ENCODE measurements at regions not wholly inside any gene's neighbourhood (a gene's known extent, or its start where the extent isn't known, plus 50 kb on each side); places are given as distances from the start of the nearest gene placed in this dataset.
A peak's percentile ranks its signal among the peaks of the same experiment; 100 is the strongest.

DNA sequence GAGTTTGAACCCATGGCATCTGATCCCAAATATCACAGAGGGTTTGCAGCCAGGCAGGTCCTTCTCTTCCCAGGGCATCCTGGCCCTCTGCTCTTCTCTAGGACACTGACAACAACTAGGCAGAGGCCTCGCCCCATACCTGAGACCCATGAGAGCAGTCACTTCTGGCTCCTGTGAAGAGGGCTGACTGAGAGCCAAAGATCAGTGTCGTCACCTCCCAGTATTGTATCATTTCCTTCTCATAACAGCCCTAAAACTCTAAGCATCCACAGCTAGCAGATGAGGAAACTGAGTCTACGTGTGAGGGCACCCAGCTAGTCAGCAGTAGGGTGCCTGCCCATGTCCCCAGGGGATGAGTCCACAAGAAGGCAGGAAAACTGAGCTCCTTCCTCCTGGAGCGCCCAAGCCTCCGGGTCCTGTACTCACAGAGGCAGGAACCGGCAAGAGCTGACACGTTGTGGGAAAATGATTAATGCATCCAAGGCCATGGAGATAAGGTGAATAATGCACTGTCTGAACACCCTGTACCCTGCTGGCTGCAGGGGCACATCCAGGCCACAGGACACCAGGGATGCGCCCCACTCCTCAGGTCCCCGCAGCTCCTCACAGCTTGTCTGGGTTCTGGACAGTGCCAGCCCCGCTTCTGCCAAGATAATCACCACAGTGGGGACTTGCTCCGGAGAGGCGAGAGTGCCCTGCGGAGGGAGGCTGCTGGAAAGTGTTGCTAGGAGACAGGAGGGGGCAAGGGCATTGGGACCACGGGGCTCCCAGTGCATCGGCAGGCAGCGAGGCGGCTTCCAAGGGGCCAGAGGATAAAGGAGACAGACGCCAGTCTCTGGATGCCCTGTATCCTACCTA, 340.0 kb downstream of the NPHP4 start:
- no peak for DNase-seq

DNA sequence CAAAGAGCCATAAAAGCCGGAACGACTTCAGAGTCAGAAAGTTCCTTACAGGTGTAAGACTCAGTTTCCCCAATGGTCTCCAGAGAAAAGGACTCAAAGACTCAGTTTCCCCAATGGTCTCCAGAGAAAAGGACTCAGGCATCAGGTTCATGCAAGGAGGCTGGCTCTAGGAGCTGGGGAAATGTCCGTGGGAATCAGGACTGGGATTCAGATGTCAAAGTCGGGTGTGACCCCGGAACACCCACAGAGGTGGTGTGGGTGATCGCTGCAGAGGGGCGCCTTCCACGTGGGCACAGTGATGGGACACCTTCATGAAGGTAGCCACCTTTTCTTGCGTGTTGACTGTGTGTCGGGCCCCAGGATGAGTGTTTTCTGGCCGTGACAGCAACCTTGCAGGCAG, 340.8 kb downstream of the NPHP4 start:
- DNase-seq: no peak

DNA sequence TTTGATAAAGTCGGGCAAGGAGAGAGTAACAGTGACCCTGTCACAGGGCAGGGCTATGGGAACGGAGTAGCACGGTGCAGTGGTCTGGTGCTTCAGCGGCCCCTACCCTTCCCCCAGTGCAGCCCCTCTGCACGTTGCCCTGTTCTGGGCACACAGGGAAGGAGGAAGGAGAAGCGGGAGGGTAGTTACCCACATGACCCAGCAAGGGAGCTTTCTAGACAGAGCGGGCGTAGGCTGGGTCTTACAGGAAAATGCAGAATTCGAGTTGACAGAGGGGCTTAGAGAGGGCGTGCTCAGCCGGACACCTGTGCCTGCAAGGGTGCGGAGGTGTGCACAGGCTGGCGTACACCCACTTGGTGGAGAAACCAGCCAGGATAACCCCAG, 341.2 kb downstream of the NPHP4 start:
- no peak for DNase-seq

DNA sequence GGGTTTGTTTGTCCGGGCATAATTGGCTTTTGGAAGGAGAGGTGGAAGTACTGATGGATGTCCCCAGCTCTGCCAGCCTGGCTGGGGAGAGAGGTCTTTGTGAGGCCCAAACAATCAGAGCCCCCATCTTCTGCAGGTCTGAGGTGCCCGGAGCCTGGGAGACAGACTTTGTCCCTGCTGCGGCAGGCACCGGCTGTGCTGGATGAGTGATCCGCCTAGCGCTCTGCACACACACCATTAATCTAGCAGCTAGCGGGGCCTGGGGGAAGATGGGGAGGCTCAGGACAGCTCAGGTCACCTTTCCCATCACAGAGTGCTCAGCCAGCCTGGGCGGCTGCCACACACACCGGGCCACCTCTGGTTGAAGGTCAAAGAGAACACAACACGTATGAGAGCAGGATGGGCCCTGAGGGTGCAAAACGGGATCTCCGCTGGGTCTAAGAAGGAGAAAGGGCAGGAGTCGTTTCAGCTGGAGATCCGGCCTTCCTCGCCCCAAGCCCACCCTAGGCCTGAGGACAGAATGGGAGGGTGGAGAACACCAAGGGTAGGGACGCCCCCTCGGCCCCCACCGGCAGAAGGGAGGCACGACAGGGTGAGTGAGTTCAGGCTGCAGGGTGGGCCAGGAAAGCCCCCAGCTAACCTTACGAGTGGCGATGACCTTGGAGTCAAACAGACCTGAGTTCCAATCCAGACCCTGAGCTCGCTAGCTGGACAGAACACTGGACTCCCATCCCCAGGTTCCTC, 341.8 kb downstream of the NPHP4 start:
- DNase-seq: no peak

DNA sequence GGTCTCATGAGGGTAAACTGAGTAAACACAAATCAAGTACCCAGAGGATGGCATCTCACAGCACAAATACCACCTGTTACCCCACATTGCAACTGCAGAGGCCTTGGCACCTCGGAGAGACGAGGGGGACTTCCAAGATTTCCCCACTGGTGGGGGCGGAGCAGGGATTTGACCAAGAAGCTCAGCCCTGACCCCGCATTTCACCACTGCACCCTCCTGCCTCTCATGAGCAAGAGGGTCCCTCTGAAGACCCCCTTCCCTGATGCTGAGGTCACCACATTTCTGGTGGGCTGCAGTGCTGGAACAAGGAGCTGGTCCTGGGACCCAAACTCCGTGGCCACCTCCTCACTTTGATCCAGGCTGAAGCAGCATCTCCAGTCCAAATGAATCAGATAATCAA, 342.4 kb downstream of the NPHP4 start:
- DNase-seq: no peak

DNA sequence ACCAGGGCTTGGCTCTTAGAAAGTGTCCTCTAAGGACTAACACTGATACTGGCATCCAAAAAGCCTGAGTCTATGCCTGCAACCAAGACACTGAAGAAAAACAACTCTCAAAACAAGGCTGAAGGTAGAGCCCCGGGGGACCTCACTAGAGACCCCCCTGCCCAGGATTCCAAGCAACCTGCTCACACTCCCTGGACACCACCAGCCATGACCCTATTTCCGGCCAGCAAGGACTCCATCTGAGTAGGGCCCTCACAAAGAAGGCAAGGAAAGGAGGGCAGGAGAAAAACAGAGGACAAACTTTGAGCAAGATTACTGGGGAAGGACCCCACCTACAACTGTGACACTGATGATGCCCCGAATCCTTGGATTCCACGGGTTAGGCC, 343.1 kb downstream of the NPHP4 start:
- no peak for DNase-seq

DNA sequence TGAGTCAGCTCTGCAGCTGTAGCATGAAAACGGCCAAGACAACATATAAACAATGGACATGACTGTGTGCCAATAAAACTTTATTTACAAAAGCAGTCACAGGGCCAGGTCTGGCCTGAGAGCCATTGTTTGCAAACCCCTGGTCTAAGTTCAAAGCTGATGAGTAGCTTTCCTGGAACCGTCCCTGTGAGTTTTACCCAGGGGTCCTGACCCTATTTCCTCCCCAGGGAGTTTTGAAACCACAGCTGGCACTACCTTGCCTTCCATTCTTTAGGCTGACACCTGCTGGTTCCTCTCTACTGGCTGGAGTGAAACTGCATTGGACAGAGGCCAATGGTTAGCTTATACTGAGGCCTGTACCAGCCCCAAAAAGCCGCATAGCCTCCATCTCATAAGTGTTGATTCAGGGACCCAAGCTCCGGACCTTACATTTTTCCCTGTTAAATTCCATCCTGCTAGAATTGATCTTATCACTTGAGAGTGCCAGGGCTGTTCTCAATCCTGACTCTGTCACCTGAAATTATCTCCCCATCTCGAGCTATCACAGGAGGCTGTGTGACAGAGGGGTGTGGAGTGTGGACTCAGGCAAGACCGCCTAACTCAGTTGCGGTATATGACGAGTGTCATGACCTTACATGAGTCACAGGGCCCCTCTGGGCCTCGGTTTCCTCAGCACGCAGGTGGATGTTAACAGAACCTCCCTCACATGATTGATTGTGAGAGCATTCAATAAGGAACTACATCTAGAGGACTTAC, 343.6 kb downstream of the NPHP4 start:
- peak; percentile 23 for DNase-seq

DNA sequence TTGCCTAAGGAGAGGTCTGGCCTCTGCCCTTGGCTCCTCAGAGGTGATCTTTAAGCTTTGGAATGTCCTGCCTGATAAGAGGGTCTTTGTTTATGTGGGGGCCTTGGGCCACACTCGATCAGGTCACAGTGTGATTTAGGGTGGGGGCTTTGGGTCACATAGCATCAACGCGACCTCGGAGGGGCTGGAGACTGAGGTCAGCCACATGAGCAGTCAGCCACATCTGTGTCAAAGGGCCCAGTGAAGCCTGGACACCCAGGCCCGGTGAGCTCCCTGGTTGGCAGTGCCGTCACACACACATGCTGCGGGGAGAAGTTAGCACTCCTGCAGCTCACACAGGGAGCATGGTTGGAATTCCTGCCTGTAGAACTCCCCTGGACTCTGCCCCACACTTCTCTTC, 345.0 kb downstream of the NPHP4 start:
- DNase-seq: no peak

DNA sequence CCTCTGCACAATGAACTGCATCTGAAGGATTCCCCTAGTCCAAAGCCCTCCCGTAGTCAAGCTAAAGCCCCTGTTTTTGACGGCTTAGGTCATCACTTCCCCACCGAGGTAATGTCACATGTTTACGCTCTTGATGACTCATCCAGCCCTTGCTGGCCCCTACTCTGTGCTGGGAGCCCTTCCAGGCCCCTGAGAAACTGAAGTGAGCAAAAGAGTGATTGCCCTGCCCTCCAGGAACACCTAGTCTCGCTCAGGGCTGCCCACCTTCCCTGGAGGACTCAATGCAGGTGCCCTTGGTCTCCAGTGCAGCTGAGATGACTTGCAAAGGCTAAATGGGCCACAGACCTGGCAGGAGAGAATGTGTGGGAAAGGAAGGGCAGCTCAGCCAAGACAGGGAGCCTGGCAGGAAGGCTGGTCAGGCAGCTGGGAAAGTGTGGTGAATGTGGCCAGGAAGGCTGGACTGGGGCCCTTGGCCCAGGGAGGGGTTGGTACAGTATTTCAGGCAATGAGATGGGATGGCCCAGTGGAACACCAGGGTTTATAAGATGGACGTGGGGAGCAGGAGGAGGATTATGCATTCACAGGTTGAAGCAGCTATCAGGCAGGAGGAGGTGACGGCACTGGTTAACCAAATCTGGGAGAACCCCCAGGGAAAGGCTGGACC, 345.6 kb downstream of the NPHP4 start:
- no peak for DNase-seq

DNA sequence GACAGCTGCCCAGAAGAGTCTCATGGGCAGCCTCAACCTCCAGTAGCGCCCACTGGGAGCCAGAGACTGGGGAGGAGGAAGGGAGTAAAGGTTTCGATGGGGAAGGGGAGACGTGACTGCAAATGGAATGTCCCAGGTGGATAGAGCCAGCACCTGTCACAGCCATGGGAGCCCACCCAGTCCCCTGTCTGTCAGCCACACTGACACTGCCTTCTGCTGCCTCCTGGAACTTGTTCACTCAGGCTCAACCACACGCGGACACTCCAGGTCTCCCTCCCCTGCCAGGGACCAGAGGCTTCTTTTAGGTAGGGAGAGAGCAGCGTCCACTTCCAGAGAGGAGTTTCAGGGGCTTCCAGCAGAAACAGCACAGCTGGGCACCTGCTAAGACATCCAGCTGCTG, 346.3 kb downstream of the NPHP4 start:
- DNase-seq: no peak

DNA sequence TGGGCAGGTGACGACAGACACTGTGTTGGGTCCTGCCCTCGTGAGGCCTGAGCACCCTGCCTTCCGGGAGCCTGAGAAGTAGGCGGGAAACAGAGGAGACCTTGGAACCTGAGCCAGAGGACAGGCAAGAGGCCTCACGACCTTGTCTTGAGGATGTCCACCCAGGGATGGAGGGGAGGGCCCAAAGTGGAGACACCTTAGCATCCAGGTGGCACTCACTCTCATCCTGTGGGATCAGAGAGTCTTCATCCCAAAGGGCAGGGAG, 347.2 kb downstream of the NPHP4 start:
- no peak for DNase-seq

DNA sequence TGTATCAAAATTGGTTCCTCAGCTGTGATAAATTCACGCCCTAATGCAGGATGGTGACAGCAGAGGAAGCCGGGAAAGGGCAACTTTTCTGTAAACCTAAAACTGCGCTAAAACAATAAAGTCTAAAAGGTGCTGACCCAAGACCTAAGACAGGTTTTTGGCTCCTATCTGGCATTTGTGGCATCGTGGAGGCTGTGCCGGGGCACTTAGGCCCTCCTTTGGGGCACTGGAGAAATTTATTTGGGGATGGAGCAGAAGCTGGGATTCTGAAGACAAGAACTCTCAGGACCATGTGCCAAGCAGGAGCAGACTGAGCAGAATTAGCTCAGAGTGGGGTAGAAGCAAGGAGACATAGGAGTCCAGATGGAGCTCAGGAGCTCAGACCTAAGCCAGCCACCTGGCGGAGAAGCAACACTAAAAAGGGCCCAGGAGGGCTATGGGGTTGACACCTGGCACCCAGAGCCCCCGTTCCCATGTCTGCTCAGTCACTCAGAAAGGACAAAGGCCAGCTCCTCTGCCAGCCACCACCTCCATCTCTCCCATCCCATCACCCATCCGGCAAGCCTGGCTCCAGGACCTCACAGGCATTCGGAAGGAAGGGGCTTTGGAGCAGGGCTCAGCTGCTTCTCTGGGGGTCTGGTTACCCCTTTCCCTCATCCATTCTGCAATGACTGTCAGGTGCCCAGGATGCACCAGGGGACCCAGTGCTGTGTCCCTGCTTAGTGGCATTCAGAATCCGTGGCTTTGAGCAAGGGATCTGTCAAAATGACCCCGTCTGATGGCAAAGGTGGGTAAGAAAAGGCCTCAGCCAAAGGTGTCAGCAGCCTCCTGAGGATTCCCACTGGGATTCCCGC, 347.7 kb downstream of the NPHP4 start:
- no peak for DNase-seq

DNA sequence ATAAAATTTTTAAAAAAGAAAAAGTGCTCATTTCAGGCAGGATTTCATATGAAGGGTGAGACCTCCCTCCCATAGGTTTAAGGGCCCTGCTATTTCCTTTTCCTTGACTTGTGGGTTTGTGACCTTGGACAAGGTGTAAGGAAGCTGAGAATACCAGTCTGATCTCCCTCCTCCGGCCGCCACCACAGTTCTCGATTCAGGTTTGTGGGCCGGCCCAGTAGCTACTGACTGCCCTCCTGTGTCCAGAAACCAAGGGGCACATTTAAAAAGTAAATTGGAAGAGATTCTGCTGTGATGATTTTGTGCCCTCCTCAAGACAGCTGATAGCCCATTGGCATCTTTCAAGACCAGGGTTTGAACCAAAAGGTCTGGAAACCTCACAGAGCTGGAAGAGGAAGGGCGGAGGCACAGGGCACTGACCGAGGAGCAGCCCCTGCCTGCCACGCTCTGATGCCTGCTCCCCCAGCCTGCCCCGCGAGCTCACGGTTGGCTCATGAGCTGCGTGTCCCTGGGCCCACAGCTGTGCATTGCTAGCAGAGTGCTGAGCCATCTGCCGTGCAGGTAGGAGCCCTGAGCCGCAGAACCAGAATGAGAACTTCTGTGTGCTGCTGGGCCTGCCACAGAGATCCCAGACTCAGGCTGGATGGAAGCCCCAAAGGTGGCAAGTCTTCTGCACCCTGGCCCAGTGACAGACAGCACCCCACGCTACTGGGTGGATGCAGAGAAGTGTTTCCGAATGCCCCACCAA, 348.7 kb downstream of the NPHP4 start:
- no peak for DNase-seq

DNA sequence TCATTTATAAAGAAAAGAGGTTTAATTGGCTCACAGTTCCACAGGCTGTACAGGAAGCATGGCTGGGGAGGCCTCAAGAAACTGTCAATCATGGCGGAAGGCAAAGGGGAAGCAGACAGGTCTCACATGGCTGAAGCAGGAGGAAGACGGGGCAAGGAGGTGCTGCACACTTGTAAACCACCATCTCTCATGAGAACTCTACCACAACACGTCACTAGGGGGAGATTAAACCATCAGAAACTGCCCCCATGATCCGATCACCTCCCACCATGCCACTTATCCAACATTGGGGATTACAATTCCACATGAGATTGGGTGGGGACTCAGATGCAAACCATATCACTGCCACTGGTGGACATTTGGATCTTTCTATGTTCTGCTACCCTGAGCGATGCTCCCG, 351.4 kb downstream of the NPHP4 start:
- DNase-seq: no peak

DNA sequence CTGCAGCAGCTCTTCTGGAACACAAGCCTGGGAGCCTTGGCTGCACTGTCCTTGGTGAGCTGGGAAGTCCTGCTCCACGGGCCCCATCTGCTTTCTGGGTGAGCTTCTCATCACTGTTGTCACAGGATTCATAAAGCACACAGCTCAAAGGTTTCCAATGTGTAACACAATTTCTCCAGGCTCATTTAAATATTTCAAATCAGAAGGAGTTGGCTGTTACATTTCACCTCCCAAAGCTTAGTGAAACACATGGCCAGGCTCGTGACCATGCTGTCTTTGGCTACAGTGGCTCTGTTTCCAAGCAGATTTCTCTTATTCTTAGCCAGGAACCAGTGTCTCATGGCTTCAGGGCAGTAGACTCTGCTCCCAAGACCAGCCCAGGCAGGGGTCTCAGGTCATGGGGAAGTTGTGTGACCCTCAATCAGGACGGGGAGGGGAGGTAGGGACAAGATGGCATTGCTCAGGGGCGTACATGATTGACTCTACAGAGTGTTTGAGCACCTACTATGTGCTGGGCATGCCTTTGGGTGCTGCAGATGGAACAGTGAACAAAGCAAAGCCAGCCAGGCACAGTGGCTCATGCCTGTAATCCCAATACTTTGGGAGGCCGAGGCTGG, 353.0 kb downstream of the NPHP4 start:
- DNase-seq: no peak

DNA sequence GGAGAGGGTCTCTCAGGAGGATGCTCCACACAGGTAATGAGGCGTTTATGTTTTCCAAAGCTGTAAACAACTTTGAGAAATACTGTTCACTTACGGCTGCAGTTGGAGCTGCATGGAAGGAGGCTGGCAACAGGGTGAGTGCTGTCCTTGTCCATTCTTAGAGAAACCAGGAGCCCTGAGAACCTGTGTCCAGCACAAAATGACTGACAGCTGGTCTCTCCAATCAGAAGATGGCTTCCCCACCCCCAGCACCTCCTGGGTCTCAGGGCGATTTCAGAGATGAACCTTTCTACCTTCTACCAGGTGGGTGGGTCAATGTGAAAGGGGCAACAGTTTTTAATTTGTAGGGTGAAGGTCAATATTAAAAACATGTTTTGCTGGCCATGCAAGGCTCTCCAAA, 353.6 kb downstream of the NPHP4 start:
- no peak for DNase-seq

DNA sequence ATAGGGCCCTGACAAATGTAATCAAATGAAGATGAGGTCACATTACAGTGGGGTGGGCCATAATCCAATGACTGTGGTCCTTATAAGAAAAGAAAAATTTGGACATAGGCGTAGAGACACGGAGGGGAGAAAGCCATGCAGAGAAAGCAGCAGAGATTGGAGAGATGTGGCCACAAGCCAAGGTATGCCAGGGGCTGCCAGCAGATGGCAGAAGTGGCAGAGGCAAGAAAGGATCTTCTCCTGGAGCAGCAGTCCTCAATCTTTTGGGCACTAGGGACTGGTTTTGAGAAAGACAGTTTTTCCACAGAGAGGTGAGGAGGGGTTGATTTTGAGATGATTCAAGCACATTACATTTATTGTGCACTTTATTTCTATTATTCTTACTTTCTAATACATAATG, 355.1 kb downstream of the NPHP4 start:
- no peak for DNase-seq

DNA sequence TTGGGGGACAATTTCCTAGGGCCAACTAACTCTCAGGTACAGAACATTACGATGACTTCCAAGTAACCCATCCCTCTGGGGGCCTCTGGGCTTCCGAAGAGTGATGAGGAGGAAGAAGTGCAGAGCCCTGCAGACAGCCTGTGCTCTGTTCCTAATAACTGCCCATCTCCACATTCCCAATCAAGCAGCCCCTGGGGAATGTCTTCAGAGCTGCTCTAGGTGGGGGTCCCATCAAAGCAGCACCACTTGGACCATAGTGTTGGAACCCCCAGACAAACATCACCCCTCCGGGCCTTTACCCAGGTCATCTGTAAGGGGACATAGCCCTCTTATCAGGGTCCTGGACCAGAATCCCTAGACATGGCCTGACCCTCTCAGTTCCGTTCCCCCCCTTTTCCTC, 357.3 kb downstream of the NPHP4 start:
- no peak for DNase-seq

DNA sequence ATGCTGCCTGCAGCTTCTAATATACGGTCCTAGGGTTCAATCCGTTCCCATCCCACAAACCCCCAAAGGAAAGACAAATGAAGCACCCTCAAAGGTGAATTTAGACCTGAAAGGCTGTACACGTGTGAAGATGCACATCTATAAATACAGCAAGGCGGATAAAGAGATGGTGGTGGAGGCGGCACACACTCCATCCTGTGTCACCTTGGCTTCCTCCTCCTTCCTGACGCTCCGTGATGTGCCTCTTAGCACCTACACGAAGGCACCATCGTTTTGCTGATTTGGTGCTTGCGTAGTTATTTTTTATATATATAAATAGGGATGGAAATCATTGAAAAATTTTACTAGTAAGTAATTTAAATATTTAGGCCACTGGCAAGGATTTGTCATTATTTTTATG, 359.4 kb downstream of the NPHP4 start:
- DNase-seq: no peak

DNA sequence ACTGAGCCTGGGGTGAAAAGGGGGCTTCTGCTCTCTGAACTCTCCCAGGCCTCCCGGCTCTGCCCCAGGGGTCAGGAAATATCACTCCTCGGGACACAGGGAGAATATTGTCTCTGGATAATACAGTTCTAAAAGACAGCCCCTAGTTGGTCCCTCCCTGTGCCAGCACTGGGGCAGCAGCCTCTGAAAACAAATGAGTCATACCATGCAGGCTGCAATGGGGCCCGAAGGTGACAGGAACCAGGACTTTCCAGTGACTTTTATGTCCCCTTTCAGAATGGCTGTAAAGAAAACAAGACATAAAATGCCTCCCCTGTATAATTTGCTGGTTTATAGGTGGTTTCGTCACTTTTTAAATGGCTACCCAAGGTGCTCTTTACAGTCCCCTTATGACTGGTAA, 360.0 kb downstream of the NPHP4 start:
- DNase-seq: no peak

DNA sequence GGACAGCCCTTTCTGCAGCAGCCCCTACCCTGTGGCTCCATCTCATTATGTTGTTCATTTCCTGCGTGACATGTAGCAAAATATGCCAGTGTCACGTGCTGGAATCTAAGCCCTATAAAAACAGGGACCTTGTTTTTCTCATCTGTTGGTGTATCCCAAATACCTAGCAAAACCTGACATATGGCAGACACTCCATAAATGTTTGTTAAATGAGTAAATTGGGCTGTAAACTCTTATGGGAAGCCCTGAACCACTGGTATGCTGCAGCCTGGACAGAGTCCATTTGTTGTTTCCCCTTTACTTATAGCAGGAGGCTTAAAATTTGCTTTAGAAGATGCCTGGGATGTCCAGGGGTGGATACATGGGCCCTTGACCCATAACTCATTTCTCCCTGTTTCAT, 363.8 kb downstream of the NPHP4 start:
- DNase-seq: no peak
